GM19328 (cell line): ENCODE measurements at regions not wholly inside any gene's neighbourhood (a gene's known extent, or its start where the extent isn't known, plus 50 kb on each side); places are given as distances from the start of the nearest gene placed in this dataset.
"Not testable (repeated sequence)": the region's sequence is repeated elsewhere in the genome, so short reads cannot be mapped to it uniquely, and the experiment has no call there.

Source experiments
- ATAC-seq: cut with Tn5 transposase; IDR thresholded peaks from one replicate; pipeline ENCODE4 v1.9.1; 2021; ENCODE audit warnings: mild to moderate bottlenecking, moderate library complexity; ENCODE audit not compliant: unreplicated experiment

DNA sequence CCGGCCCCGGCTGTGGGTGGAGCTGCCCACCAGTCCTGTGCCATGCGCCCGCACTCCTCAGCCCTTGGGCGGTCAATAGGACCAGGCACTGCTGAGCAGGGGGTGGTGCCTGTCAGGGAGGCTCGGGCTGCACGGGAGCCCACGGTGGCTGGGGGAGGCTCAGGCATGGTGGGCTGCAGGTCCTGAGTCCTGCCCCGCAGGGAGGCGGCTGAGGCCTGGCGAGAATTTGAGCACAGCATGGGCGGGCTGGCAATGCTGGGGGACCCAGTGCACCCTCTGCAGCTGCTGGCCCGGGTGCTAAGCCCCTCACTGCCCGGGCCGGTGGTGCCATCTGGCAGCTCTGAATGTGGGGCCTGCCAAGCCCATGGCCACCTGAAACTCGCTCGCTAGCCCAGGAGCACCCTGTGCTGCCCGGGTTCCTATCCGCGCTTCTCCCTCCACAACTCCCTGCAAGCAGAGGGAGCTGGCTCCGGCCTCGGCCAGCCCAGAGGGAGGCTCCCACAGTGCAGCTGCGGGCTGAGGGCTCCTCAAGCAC, 1371.1 kb downstream of the FSCB start:
- ATAC-seq: no peak

DNA sequence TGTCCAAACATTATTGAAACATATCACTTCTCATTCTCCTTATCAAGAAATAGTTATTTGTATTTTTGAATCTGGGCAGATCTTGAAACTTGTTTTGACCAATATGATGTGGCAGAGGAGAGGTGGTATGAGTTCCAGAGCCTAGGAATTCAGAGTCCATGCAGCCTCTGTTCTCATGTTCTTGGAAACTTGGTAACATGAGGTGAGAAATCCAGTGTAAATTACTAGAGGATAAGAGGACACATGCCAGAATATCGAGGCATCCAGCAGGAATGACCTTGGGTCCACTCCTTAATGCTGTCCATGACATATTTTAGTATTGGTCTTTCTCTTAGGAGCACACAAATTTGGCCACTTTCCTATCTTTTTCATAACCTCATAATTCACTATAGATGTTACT, 1374.6 kb downstream of the FSCB start:
- no peak for ATAC-seq

DNA sequence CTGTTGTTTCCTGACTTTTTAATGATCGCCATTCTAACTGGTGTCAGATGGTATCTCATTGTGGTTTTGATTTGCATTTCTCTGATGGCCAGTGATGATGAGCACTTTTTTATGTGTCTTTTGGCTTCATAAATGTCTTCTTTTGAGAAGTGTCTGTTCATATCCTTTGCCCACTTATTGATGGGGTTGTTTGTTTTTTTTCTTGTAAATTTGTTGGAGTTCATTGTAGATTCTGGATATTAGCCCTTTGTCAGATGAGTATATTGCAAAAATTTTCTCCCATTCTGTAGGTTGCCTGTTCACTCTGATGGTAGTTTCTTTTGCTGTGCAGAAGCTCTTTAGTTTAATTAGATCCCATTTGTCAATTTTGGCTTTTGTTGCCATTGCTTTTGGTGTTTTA, 1378.7 kb downstream of the FSCB start:
- not testable (repeated sequence) for ATAC-seq

DNA sequence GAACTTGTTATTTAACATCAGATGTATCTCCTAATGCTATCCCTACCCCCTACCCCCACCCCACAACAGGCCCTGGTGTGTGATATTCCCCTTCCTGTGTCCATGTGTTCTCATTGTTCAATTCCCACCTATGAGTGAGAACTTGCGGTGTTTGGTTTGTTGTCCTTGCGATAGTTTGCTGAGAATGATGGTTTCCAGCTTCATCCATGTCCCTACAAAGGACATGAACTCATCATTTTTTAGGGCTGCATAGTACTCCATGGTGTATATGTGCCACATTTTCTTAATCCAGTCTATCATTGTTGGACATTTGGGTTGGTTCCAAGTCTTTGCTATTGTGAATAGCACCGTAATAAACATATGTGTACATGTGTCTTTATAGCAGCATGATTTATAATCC, 1379.2 kb downstream of the FSCB start:
- not testable (repeated sequence) for ATAC-seq

DNA sequence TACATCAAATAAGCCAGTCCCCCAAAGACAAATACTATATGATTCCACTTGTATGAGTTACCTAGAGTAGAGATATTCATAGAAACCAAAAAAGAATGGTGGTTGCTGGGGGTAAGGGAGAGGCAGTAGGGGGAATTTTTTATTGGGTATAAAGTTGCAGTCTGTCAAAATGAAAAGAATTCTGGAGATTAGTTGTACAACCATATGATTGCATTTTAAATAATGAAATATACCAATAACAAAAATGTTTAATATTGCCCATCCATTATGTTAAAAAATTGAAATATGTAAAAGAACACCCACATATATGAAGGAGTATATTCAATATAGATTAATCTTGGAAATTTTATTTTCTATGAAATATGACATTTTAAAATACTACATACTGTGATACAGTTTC, 1383.5 kb downstream of the FSCB start:
- no peak for ATAC-seq

DNA sequence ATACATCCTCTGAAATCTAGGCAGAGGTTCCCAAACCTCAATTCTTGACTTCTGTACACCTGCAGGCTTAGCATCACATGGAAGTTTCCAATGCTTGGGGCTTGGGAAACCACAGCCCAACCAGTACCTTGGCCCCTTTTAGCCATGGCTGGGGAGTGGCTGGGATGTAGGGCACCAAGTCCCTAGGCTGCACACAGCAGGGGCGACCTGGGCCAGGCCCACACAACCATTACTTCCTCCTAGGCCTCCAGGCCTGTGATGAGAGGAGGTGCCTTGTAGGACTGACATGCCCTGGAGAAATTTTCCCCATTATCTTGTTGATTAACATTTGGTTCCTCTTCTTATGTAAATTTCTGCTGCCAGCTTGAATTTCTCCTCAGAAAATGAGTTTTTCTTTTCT, 1387.4 kb downstream of the FSCB start:
- no peak for ATAC-seq

DNA sequence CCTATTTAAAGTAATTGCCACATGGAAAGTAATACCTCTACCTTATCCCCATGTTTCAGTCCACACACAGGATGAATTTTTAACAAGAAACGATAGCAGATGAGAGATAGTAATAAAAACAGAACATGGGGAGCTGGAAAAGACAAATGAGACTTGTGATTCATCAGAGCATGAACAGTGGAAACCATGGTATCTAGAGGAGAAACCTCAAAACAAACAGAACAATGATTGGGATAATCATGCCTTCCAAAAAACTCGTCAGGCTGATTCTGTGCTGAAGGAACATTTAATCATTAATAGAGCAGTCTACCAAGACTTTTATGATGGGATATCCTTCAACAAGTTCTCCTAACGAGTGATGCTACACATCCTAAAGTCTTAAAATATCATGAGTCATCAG, 1390.7 kb downstream of the FSCB start:
- no peak for ATAC-seq

DNA sequence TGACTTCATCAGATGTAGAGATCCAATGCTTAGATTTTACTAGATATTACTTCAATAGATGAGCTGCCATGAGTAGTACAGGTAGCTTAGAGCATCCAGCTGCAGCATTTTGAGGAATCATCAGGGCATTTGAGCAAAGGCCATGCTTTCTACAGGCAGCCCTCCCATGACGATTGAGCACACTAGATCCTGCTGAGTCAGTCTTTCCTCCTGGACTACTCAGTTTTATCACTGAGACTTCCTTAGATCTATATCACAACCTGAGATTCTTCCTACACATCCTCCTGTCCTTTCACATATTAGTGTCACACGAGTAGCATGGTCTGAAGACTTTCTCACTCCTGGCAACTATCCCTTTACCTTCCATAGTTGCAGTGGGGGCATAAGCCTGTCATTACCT, 1401.8 kb downstream of the FSCB start:
- no peak for ATAC-seq

DNA sequence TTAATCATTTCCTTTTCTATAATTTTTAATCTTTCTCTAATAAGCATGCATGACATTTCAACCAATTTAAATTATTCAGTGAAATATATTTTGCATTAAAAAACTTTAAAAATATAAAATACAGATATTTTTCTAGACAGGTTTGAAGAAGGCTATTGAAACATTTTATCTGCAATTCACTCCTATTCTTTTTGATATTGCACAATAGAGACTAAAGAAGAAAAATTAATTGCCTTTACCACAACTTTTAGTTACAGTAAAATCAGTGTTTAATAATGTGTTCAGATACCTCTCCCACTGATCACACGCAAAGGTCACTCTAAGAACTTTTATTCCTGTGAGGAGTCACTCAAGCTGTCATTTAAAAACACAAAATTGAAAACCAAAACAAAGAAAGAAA, 1416.7 kb downstream of the FSCB start:
- ATAC-seq: no peak

DNA sequence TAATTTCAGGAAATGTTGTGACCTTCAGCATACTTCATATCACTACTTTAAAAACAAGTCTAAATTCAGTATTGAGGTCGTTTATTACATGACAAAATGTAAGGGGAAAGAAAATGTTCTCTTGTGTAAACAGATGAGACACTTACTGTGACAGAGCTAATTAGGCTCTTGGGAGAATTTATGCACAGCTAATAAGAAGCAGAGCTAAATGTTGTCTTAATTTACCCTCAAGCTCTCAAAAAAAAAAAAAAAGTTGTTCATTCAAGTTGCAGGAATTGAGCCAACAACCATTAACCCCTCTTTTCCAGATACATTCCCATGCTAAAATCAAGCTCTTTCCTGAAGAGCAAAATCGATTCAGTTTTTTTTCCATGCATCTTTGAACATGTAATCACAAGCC, 1419.4 kb downstream of the FSCB start:
- ATAC-seq: no peak

DNA sequence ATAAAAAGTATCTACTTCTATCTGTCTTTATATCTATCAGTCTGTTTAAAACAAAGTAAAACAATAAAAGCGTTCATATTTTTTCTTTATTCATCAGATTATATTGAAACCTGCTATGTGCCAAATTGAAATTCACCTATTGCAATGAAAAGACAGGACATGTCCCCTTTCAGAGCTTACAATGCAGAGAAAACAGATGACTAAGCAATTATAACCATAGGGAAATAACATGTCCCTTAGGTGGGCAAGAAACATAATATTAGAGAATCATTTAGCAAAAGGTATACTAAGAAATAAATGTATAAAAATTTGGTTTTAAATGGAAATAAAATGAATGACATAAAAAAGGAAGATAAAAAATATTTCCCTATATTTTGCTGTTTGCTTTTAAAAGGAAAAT, 1421.3 kb downstream of the FSCB start:
- ATAC-seq: no peak

DNA sequence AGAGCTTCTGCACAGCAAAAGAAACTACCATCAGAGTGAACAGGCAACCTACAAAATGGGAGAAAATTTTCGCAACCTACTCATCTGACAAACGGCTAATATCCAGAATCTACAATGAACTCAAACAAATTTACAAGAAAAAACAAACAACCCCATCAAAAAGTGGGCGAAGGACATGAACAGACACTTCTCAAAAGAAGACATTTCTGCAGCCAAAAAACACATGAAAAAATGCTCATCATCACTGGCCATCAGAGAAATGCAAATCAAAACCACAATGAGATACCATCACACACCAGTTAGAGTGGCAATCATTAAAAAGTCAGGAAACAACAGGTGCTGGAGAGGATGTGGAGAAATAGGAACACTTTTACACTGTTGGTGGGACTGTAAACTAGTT, 1439.7 kb downstream of the FSCB start:
- not testable (repeated sequence) for ATAC-seq

DNA sequence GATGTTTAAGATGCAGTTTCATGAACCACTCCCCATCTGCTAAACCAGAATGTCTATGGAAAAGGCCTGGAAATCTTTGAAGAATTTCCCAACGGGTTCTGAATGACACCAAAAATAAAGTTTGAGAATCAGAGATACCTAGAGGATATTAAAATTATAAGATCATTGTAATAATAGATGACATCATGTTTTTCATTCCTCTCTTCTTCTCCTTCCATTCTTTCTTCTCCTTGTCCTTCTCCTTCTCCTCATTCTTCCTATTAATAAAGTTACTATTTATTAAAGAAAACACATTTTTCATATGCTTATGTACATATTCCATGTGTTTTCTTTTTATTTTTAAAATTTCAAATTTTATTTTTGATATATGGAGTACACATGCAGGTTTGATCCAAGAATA, 1449.4 kb downstream of the LRFN5 start:
- ATAC-seq: no peak

DNA sequence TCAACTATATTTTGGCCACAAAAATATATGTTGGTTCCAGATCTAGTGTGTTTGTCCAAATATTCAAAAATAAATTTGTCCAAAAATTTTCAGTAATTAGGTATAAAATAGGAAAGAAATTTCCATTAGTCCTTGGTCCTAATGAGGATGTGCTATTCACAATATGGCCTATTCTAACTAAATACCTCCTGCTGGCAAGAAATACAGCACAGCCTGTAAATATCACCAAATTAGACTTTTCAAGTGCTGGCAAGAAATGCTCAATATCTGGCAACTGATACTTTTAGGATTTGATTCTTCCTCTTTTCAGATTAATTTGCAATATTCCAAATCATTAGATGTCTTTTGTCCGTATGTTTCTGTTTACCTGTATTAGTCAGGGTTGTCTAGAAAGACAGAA, 1446.2 kb downstream of the LRFN5 start:
- no peak for ATAC-seq

DNA sequence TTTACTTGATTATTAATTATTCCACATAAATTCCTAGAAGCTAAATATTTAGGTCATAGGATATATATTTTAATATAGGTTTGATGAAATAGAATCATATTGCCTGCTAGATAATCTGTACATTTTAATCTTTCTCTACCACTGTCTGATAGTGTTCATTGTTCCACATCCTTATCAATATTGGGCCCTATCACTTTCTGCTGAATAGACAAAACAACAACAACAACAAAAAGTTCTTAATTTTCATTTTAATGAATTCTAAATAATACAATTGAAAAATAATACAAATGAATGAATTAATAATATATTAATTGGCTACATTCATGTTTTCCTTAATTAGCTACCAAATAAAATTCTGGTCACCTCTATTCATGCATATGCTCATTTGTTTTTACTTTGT, 1437.2 kb downstream of the LRFN5 start:
- no peak for ATAC-seq

DNA sequence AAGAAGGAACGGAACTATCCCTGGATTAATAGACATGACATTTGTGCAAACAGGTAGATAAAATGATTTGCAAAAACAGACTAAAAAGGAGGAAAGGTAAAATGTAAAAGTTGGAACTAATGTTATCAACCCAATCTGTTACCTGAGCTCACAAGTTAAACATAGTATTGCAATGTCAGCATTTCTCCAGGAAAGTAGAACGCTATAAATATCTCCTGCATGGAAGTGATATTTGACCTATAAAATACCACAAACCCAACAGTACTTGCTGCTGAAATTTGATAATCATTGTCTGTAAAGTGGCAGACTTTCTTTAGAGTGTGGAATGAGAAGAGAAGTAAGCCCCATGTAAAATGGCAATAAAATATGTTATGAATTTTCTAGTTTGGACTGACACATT, 1435.7 kb downstream of the LRFN5 start:
- ATAC-seq: no peak

DNA sequence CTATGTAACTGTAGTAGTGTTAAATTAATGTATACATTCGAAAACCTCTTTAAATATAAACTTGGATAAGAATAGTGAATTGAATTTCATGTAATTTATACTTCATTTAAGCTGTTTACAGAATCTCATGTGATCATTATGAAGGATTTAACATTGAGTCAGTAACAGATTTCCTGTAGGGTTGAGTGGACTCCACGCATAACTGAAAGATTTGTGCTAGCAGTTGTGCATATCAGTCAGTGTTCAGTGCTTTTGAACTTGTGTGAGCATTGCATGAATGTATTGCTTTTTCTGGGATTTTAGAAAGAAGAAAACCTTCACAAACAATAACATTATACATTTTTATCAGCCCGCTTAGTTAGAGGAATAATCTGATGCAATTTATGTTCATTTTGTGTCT, 1435.3 kb downstream of the LRFN5 start:
- no peak for ATAC-seq

DNA sequence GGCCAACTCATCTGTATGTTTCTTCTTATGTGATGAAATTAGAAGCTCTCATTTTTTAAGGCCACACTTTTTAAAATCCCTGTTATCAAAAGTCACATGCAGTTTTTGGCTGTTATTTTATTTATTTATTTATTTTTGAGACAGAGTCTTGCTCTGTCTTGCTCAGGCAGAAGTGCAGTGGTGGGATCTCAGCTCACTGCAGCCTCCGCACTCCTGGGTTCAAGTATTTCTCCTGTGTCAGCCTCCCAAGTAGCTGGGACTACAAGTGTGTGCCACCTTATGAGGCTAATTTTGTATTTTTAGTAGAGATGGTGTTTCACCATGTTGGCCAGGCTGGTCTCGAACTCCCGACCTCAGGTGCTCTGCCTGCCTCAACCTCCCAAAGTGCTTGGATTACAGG, 1434.5 kb downstream of the LRFN5 start:
- no peak for ATAC-seq

DNA sequence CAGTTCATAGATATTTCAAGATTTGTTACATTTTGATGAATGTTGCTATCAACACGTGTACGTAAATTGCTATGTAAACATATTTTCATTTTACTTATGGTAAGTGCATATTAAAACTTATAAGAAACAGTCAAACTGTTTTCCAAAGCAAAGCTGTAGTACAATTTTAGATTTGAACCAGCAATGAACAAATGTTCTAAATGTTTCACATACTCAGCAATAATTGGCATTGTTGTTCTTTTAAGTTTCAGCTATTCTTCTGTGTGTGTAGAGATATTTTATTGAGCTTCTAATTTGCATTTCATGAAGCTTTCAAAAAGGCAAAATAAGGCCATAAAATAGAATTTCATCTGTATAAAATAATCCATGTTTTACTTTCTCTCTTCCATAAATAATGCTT, 1433.2 kb downstream of the LRFN5 start:
- no peak for ATAC-seq

DNA sequence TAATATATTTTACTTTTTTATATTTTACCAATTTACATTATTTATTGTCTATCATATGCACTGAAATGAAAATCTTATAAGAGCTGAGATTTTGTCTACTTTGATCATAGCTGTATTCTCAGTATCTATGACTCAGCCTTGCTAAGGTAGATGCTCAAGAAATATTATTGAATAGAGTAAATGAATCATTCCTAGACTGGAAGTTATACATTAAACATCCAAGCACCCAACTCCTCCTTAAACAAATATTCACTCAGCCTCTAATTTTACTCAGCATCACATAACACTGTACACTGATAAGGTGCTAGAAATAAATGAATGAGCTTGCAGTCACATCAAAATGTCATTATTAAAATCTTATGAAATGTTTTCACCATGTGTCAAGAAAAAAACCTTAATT, 1424.9 kb downstream of the LRFN5 start:
- no peak for ATAC-seq

DNA sequence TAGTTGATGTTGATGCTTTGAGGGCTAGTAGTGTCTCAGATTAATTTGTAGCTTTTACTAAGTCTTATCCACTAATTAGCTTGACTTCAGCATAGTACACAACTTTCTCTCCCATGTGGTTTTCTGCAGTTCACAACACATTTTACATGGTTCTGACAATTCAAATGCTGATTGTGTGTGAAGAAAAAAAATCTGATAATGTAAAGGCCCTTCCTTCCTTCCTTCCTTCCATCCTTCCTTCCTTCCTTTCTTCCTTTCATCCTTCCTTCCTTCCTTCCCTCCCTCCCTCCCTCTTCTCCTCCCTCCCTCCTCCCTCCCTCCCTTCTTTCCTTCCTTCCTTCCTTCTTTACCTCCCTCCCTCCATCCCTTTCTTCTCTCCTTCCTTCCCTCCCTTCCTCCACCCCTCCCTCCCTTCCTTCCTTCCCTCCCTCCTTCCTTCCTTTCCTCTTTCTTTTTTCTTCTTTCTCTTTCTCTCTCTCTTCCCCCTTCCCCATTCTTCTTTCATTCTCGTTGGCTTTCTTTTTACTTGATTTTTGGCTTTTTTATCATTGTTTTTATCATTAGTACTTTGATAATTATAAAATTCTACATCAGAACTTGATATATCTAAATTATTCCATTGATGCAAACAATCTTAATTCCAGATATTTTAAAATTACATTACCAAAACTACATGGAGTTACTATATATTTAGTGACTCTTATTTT, 1415.6 kb downstream of the LRFN5 start:
- no peak for ATAC-seq

DNA sequence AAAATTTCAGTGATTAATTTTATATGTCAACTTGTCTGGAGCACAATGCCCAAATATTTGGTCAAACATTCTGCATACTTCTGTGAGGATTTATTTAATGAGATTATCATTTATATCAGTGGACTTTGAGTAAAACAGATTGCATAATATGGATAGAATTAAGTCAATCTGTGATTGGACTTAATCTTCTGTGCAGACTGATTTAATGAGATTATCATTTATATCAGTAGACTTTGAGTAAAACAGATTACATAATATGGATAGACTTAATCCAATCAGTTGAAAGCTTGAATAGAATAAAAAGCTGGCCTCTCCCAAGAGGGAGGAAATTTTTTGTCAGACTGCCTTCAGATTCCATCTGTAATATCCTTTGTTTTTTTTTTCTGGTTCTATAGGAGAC, 1413.2 kb downstream of the LRFN5 start:
- no peak for ATAC-seq

DNA sequence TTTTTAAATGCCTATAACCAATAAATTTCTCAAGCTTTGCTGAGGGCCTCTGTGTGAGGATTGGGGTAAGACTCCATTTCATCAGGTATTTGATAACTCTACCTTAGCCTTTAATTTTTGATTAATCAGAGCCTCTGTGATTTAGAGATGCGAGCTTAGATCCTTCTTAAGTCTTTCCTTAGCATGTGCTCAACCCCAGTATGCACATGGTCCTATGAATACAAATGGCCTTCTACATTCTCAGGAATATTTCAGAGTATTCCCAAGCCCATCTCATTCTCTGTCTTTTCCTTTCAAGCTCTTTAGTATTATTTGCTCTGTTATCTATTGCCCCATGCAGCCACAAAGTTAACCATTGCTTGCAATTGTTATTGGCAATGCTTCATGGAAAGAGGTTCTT, 1407.7 kb downstream of the LRFN5 start:
- ATAC-seq: no peak
